Stimulated activated CD4-positive, alpha-beta T cell treated with anti-CD3 and anti-CD28 coated beads, TNF-alpha, amount 100 ng/mL, for 48 hours (primary cell): ENCODE measurements at regions not wholly inside any gene's neighbourhood (a gene's known extent, or its start where the extent isn't known, plus 50 kb on each side); places are given as distances from the start of the nearest gene placed in this dataset.
"Not testable (repeated sequence)": the region's sequence is repeated elsewhere in the genome, so short reads cannot be mapped to it uniquely, and the experiment has no call there.

Experiments
- DNase-seq, 3 donors: peaks; one replicate each; pipeline ENCODE4 v3.0.0-alpha.2; 2020; ENCODE audit warnings: low read depth in 3 of 3

- DNase-seq = no peak
Measured at GRCh38 chr2:120498576-120499394, 152.8 kb downstream of the INHBB start.

- no peak for DNase-seq
Measured at GRCh38 chr2:120499784-120500495, 154.0 kb downstream of the INHBB start.

GRCh38 chr2:120501591-120501990, 155.7 kb downstream of the INHBB start:
- DNase-seq = no peak

GRCh38 chr2:120502357-120502756, 156.4 kb downstream of the INHBB start:
- no peak for DNase-seq

GRCh38 chr2:120502761-120503160, 156.8 kb downstream of the INHBB start:
- DNase-seq = no peak

- no peak for DNase-seq
Measured at GRCh38 chr2:120503206-120503792, 157.4 kb downstream of the INHBB start.

- DNase-seq = no peak
Measured at GRCh38 chr2:120503793-120504571, 158.0 kb downstream of the INHBB start.

- no peak for DNase-seq
Measured at GRCh38 chr2:120504936-120505705, 159.2 kb downstream of the INHBB start.

GRCh38 chr2:120508567-120509041, 162.7 kb downstream of the INHBB start:
- DNase-seq = no peak

- DNase-seq = no peak
Measured at GRCh38 chr2:120509213-120509815, 163.4 kb downstream of the INHBB start.

GRCh38 chr2:120509991-120510735, 164.2 kb downstream of the INHBB start:
- no peak for DNase-seq

GRCh38 chr2:120510751-120511395, 164.9 kb downstream of the INHBB start:
- DNase-seq = no peak

- no peak for DNase-seq
Measured at GRCh38 chr2:120511536-120511935, 165.6 kb downstream of the INHBB start.

GRCh38 chr2:120511947-120512710, 166.2 kb downstream of the INHBB start:
- DNase-seq = no peak

- DNase-seq = no peak
Measured at GRCh38 chr2:120513776-120514357, 167.9 kb downstream of the INHBB start.

- no peak for DNase-seq
Measured at GRCh38 chr2:120514521-120514920, 168.6 kb downstream of the INHBB start.

- DNase-seq = not testable (repeated sequence)
Measured at GRCh38 chr2:120515066-120515758, 169.3 kb downstream of the INHBB start.
